ENCODE measurements at regions not wholly inside any gene's neighbourhood (a gene's known extent, or its start where the extent isn't known, plus 50 kb on each side); places are given as distances from the start of the nearest gene placed in this dataset.

- no peak for DNase-seq (ENCODE audit: low read depth in 1 of 2, low spot score in 1 of 2)
- no peak for TF ChIP-seq JUND (IDR thresholded peaks at IDR 0.05; ENCODE audit: low read depth)
- in situ Hi-C loops (cut with HindIII; ENCODE audit: low pct_unique_long_range_greater_than_20kb, low sequenced_read_pairs): no loop called here
Observed at GRCh38 chr10:26914898-26915297, 54.1 kb upstream of the ABI1 start.

GRCh38 chr10:26911811-26912461 lies 51.2 kb upstream of the ABI1 start:
- no peak for DNase-seq (ENCODE audit: low read depth in 1 of 2, low spot score in 1 of 2)
- in situ Hi-C loops (cut with HindIII; ENCODE audit: low pct_unique_long_range_greater_than_20kb, low sequenced_read_pairs): no loop called here
- TF ChIP-seq JUND (IDR thresholded peaks at IDR 0.05; ENCODE audit: low read depth): no peak

Measured in T47D (cell line).